SK-N-SH treated with all-trans-retinoic acid at 6 μM for 48 hours (cell line): ENCODE measurements at regions not wholly inside any gene's neighbourhood (a gene's known extent, or its start where the extent isn't known, plus 50 kb on each side); places are given as distances from the start of the nearest gene placed in this dataset.

Experiments used
- ATAC-seq: fragments of 200-7000 bp; cut with Tn5 transposase; 3 replicates; pipeline ENCODE4 v1.9.1; 2020; ENCODE audit warnings: mild to moderate bottlenecking, moderate library complexity
- ARNTL ChIP-seq: fragments of 450-650 bp; formaldehyde crosslinking; IDR thresholded peaks from 2 replicates; pipeline ENCODE4 v1.5.0; 2020; ENCODE audit warnings: low read depth, mild to moderate bottlenecking, moderate library complexity, borderline replicate concordance
- BACH2 ChIP-seq: fragments of 250-450 bp; sonication (Bioruptor Pico); IDR thresholded peaks from 2 replicates; pipeline ENCODE4 v1.9.0; 2021; ENCODE audit warnings: mild to moderate bottlenecking, borderline replicate concordance
- CSDC2 ChIP-seq: fragments of 250-450 bp; sonication (Bioruptor Pico); IDR thresholded peaks from 2 replicates; pipeline ENCODE4 v1.5.0; 2020; ENCODE audit warnings: mild to moderate bottlenecking, moderate library complexity
- ESRRG ChIP-seq: fragments of 250-450 bp; sonication (Bioruptor Pico); IDR thresholded peaks from 2 replicates; pipeline ENCODE4 v1.6.1; 2021; ENCODE audit warnings: mild to moderate bottlenecking
- GLIS3 ChIP-seq: fragments of 250-450 bp; sonication (Bioruptor Pico); IDR thresholded peaks from 2 replicates; pipeline ENCODE4 v1.5.0; 2020; ENCODE audit warnings: mild to moderate bottlenecking, moderate library complexity
- ISL1 ChIP-seq: fragments of 250-450 bp; sonication (Bioruptor Pico); IDR thresholded peaks from 2 replicates; pipeline ENCODE4 v2.1.2; 2022; ENCODE audit warnings: mild to moderate bottlenecking, moderate library complexity
- OSR1 ChIP-seq: fragments of 250-450 bp; sonication (Bioruptor Pico); IDR thresholded peaks from 2 replicates; pipeline ENCODE4 v1.8.0; 2022; ENCODE audit warnings: moderate library complexity, mild to moderate bottlenecking, inconsistent platforms
- PPARA ChIP-seq: fragments of 250-450 bp; sonication (Bioruptor Pico); IDR thresholded peaks from 2 replicates; pipeline ENCODE4 v1.5.0; 2020; ENCODE audit warnings: mild to moderate bottlenecking, borderline replicate concordance
- RARB ChIP-seq: fragments of 250-450 bp; sonication (Bioruptor Pico); IDR thresholded peaks from 2 replicates; pipeline ENCODE4 v1.8.0; 2021; ENCODE audit warnings: mild to moderate bottlenecking, moderate library complexity
- TCF4 ChIP-seq: fragments of 250-450 bp; sonication (Bioruptor Pico); IDR thresholded peaks from 2 replicates; pipeline ENCODE4 v1.8.0; 2021; ENCODE audit warnings: mild to moderate bottlenecking, moderate library complexity, borderline replicate concordance
- TOX ChIP-seq: fragments of 250-450 bp; sonication (Bioruptor Pico); IDR thresholded peaks from 2 replicates; pipeline ENCODE4 v1.8.0; 2021; ENCODE audit warnings: mild to moderate bottlenecking, moderate library complexity, borderline replicate concordance
- ZFP3 ChIP-seq: fragments of 250-450 bp; sonication (Bioruptor Pico); IDR thresholded peaks from 2 replicates; pipeline ENCODE4 v1.5.0; 2020; ENCODE audit warnings: mild to moderate bottlenecking, moderate library complexity
- ZFP30 ChIP-seq: fragments of 450-650 bp; formaldehyde crosslinking; IDR thresholded peaks from 2 replicates; pipeline ENCODE4 v1.5.0; 2022; ENCODE audit warnings: mild to moderate bottlenecking, moderate library complexity
- ZNF565 ChIP-seq: fragments of 450-650 bp; formaldehyde crosslinking; conservative IDR thresholded peaks from 2 replicates; pipeline ENCODE4 v1.5.0; 2020; ENCODE audit warnings: low read depth, mild to moderate bottlenecking, moderate library complexity
- ZNF8 ChIP-seq: fragments of 450-650 bp; formaldehyde crosslinking; IDR thresholded peaks from 2 replicates; pipeline ENCODE4 v1.5.0; 2020; ENCODE audit warnings: mild to moderate bottlenecking, moderate library complexity
- TF ChIP-seq, protein P1 (sequence below): fragments of 250-450 bp; sonication (Bioruptor Pico); IDR thresholded peaks from 2 replicates; pipeline ENCODE4 v1.8.0; 2020; ENCODE audit warnings: mild to moderate bottlenecking, moderate library complexity, borderline replicate concordance
- TF ChIP-seq, protein P2 (sequence below): fragments of 250-450 bp; sonication (Bioruptor Pico); IDR thresholded peaks from 2 replicates; pipeline ENCODE4 v1.8.0; 2021; ENCODE audit warnings: low read depth, mild to moderate bottlenecking, moderate library complexity, borderline replicate concordance
- TF ChIP-seq, protein P3 (sequence below): fragments of 250-450 bp; sonication (Bioruptor Pico); IDR thresholded peaks from 2 replicates; pipeline ENCODE4 v1.5.1; 2020; ENCODE audit warnings: low read depth, mild to moderate bottlenecking, moderate library complexity
- TF ChIP-seq, protein P4 (sequence below): fragments of 250-450 bp; sonication (Bioruptor Pico); IDR thresholded peaks from 2 replicates; pipeline ENCODE4 v1.5.1; 2021; ENCODE audit warnings: mild to moderate bottlenecking, moderate library complexity
- TF ChIP-seq, protein P5 (sequence below): fragments of 250-450 bp; sonication (Bioruptor Pico); IDR thresholded peaks from 2 replicates; pipeline ENCODE4 v1.5.0; 2020; ENCODE audit warnings: mild to moderate bottlenecking, moderate library complexity

DNA sequence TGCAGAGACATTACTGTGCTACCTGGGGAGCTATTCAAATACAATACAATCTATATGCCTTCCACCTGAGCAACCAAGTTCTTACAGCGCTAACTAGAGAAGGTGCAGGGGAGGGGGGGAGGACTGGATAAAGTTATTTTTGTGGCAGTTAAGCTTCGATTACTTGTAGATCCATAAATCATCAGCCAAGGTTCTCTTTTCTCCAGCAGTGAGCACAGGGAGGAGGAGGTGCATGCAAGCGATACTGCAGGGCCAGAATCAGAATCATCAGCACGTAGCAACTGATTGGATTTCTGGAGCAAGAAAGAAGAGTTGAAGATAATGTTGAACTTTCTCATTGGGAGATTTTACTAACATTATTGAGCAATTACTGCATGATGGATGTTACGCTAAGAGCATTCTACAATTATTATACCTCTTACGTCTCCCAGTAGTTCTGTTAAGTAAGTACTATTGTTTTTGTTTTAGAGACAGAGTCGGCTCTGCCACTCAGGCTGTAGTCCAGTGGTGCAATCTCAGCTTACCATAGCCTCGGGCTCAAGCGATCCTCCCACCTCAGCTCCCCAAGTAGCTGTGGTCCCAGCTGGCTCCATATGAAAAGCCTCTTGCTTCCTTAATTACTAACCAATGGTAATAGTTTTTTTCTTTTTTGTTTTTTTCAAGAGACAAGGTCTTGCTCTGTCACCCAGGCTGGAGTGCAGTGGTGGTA is 74.6 kb upstream of the EEA1 start:
- TF ChIP-seq OSR1 (CRISPR knock-in tag): no peak
- TF ChIP-seq, protein P1, sequence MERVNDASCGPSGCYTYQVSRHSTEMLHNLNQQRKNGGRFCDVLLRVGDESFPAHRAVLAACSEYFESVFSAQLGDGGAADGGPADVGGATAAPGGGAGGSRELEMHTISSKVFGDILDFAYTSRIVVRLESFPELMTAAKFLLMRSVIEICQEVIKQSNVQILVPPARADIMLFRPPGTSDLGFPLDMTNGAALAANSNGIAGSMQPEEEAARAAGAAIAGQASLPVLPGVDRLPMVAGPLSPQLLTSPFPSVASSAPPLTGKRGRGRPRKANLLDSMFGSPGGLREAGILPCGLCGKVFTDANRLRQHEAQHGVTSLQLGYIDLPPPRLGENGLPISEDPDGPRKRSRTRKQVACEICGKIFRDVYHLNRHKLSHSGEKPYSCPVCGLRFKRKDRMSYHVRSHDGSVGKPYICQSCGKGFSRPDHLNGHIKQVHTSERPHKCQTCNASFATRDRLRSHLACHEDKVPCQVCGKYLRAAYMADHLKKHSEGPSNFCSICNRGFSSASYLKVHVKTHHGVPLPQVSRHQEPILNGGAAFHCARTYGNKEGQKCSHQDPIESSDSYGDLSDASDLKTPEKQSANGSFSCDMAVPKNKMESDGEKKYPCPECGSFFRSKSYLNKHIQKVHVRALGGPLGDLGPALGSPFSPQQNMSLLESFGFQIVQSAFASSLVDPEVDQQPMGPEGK: no peak
- TF ChIP-seq ZFP30 (CRISPR knock-in tag): no peak
- no peak for TF ChIP-seq ISL1 (CRISPR knock-in tag)
- no peak for TF ChIP-seq ESRRG (CRISPR knock-in tag)
- TF ChIP-seq TOX (CRISPR knock-in tag): no peak
- TF ChIP-seq GLIS3 (CRISPR knock-in tag): no peak
- no peak for TF ChIP-seq CSDC2 (CRISPR knock-in tag)
- TF ChIP-seq, protein P2, sequence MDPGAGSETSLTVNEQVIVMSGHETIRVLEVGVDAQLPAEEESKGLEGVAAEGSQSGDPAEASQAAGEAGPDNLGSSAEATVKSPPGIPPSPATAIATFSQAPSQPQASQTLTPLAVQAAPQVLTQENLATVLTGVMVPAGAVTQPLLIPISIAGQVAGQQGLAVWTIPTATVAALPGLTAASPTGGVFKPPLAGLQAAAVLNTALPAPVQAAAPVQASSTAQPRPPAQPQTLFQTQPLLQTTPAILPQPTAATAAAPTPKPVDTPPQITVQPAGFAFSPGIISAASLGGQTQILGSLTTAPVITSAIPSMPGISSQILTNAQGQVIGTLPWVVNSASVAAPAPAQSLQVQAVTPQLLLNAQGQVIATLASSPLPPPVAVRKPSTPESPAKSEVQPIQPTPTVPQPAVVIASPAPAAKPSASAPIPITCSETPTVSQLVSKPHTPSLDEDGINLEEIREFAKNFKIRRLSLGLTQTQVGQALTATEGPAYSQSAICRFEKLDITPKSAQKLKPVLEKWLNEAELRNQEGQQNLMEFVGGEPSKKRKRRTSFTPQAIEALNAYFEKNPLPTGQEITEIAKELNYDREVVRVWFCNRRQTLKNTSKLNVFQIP (CRISPR knock-in tag): no peak
- TF ChIP-seq RARB (CRISPR knock-in tag): no peak
- no peak for TF ChIP-seq TCF4 (CRISPR knock-in tag)
- no peak for TF ChIP-seq ZFP3 (CRISPR knock-in tag)
- no peak for TF ChIP-seq PPARA (CRISPR knock-in tag)
- no peak for TF ChIP-seq ZNF8
- no peak for TF ChIP-seq BACH2 (CRISPR knock-in tag)
- TF ChIP-seq, protein P3, sequence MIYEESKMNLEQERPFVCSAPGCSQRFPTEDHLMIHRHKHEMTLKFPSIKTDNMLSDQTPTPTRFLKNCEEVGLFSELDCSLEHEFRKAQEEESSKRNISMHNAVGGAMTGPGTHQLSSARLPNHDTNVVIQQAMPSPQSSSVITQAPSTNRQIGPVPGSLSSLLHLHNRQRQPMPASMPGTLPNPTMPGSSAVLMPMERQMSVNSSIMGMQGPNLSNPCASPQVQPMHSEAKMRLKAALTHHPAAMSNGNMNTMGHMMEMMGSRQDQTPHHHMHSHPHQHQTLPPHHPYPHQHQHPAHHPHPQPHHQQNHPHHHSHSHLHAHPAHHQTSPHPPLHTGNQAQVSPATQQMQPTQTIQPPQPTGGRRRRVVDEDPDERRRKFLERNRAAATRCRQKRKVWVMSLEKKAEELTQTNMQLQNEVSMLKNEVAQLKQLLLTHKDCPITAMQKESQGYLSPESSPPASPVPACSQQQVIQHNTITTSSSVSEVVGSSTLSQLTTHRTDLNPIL (CRISPR knock-in tag): no peak
- no peak for TF ChIP-seq ZNF565 (CRISPR knock-in tag)
- TF ChIP-seq, protein P4, sequence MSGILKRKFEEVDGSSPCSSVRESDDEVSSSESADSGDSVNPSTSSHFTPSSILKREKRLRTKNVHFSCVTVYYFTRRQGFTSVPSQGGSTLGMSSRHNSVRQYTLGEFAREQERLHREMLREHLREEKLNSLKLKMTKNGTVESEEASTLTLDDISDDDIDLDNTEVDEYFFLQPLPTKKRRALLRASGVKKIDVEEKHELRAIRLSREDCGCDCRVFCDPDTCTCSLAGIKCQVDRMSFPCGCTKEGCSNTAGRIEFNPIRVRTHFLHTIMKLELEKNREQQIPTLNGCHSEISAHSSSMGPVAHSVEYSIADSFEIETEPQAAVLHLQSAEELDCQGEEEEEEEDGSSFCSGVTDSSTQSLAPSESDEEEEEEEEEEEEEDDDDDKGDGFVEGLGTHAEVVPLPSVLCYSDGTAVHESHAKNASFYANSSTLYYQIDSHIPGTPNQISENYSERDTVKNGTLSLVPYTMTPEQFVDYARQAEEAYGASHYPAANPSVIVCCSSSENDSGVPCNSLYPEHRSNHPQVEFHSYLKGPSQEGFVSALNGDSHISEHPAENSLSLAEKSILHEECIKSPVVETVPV (CRISPR knock-in tag): no peak
- TF ChIP-seq, protein P5, sequence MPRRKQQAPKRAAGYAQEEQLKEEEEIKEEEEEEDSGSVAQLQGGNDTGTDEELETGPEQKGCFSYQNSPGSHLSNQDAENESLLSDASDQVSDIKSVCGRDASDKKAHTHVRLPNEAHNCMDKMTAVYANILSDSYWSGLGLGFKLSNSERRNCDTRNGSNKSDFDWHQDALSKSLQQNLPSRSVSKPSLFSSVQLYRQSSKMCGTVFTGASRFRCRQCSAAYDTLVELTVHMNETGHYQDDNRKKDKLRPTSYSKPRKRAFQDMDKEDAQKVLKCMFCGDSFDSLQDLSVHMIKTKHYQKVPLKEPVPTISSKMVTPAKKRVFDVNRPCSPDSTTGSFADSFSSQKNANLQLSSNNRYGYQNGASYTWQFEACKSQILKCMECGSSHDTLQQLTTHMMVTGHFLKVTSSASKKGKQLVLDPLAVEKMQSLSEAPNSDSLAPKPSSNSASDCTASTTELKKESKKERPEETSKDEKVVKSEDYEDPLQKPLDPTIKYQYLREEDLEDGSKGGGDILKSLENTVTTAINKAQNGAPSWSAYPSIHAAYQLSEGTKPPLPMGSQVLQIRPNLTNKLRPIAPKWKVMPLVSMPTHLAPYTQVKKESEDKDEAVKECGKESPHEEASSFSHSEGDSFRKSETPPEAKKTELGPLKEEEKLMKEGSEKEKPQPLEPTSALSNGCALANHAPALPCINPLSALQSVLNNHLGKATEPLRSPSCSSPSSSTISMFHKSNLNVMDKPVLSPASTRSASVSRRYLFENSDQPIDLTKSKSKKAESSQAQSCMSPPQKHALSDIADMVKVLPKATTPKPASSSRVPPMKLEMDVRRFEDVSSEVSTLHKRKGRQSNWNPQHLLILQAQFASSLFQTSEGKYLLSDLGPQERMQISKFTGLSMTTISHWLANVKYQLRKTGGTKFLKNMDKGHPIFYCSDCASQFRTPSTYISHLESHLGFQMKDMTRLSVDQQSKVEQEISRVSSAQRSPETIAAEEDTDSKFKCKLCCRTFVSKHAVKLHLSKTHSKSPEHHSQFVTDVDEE: no peak
- TF ChIP-seq ARNTL (CRISPR knock-in tag): no peak
- ATAC-seq: no peak

DNA sequence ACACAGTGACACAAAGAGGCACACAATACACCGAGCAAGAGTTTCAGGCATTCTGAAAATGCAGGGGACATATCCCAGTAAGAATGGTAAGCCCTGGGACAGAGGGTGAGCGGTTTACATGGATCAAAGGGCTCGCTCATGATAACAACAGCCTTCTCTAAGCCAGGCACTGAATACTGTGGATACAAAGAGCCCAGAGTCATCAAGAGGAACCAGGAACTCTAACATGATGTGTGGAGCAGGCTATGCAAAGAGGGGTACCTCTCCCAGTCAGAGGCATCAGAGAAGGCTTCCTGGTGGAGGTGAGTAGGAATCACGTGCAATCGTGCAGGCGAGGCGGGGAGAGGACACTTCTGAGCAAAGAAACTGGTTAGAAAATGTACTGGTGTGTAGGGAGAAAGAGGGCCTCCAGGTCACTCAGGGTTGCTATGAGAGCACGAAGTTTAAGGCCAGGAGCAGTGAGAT is 76.9 kb upstream of the EEA1 start:
- ATAC-seq: no peak
- no peak for TF ChIP-seq ESRRG (CRISPR knock-in tag)
- TF ChIP-seq, protein P4 (CRISPR knock-in tag): no peak
- TF ChIP-seq ZNF8: no peak
- TF ChIP-seq, all 23 proteins: peak for 0
